H1 (cell line): ENCODE measurements at regions not wholly inside any gene's neighbourhood (a gene's known extent, or its start where the extent isn't known, plus 50 kb on each side); places are given as distances from the start of the nearest gene placed in this dataset.

ENCODE experiments used
- CTCF ChIA-PET: fragments of 300-600 bp; sonication (Branson Sonifier 250); formaldehyde crosslinking; loops from one replicate; lab custom pipeline; 2021; ENCODE audit not compliant: partially characterized antibody; lab: Charles Lee
- POLR2A ChIA-PET: fragments of 300-600 bp; sonication (Branson Sonifier 250); formaldehyde crosslinking; loops from one replicate; lab custom pipeline; 2021; ENCODE audit warnings: inconsistent platforms; ENCODE audit not compliant: partially characterized antibody; lab: Charles Lee
- DNase-seq, 2 experiments: peaks; one replicate each; pipeline versions ENCODE4 v3.0.0 to v3.0.0-alpha.2; 2010 to 2022; ENCODE audit warnings: low spot score in 2 of 2, low read depth in 1 of 2, mixed read lengths in 1 of 2
- FAIRE-seq: peaks from 2 replicates; lab custom pipeline; 2011; peaks lifted over from hg19 to GRCh38; lab: Jason Lieb, UNC
- H2AFZ ChIP-seq: 2 replicates; pipeline ENCODE4 v1.8.1; 2012; ENCODE audit warnings: low read length, inconsistent platforms
- H2AK5ac ChIP-seq: 2 replicates; pipeline ENCODE4 v1.6.1; 2013; ENCODE audit warnings: low read depth, low read length
- H2BK120ac ChIP-seq: replicated peaks from 2 replicates; pipeline ENCODE3; 2013; ENCODE audit warnings: low read depth, low read length, inconsistent platforms
- H2BK12ac ChIP-seq: 2 replicates; pipeline ENCODE4 v1.6.1; 2013; ENCODE audit warnings: low read depth, low read length
- H2BK15ac ChIP-seq: 2 replicates; pipeline ENCODE4 v1.6.1; 2013; ENCODE audit warnings: low read length
- H2BK20ac ChIP-seq: 2 replicates; pipeline ENCODE4 v1.6.1; 2013; ENCODE audit warnings: low read length
- H2BK5ac ChIP-seq: 2 replicates; pipeline ENCODE4 v1.6.1; 2013; ENCODE audit warnings: low read depth, low read length
- H3K14ac ChIP-seq: 2 replicates; pipeline ENCODE4 v1.6.1; 2013; ENCODE audit warnings: inconsistent platforms; ENCODE audit not compliant: insufficient read length
- H3K18ac ChIP-seq: 2 replicates; pipeline ENCODE4 v1.6.1; 2013; ENCODE audit warnings: low read length; ENCODE audit errors: extremely low read depth
- H3K23ac ChIP-seq: 2 replicates; pipeline ENCODE4 v1.6.1; 2013; ENCODE audit warnings: inconsistent platforms; ENCODE audit not compliant: insufficient read length
- H3K23me2 ChIP-seq: 2 replicates; pipeline ENCODE4 v1.6.1; 2013; ENCODE audit warnings: low read depth, low read length
- H3K27ac ChIP-seq: 2 replicates; pipeline ENCODE4 v1.6.1; 2011; ENCODE audit warnings: low read depth, low read length, inconsistent platforms
- H3K27me3 ChIP-seq, 4 experiments: replicated peaks in 1 of 4; 1 replicate in 1 of 4; 2 replicates in 3 of 4; pipeline versions ENCODE4 v1.6.1 to v1.8.1; 2011 to 2013; ENCODE audit warnings: low read length in 3 of 4, mild to moderate bottlenecking in 3 of 4, inconsistent platforms in 2 of 4, mixed read lengths in 2 of 4, moderate library complexity in 1 of 4; ENCODE audit not compliant: control insufficient read depth in 3 of 4, insufficient read depth in 3 of 4; ENCODE audit errors: extremely low read depth in 1 of 4
- H3K36me3 ChIP-seq, 4 experiments: 2 replicates each; pipeline versions ENCODE4 v1.6.1 to v1.8.1; 2011 to 2013; ENCODE audit warnings: mild to moderate bottlenecking in 4 of 4, low read length in 3 of 4, moderate library complexity in 2 of 4, control low read depth in 1 of 4, inconsistent platforms in 1 of 4; ENCODE audit not compliant: insufficient read depth in 4 of 4, control insufficient read depth in 2 of 4
- H3K4ac ChIP-seq: replicated peaks from 2 replicates; pipeline ENCODE3; 2013; ENCODE audit warnings: low read length, low read depth, mixed read lengths, inconsistent platforms; ENCODE audit not compliant: insufficient read length
- H3K4me1 ChIP-seq, 4 experiments: replicated peaks in 1 of 4; 1 replicate in 1 of 4; 2 replicates in 3 of 4; pipeline versions ENCODE4 v1.6.1 to v1.8.1; 2011 to 2013; ENCODE audit warnings: low read length in 3 of 4, inconsistent platforms in 2 of 4, mixed read lengths in 1 of 4; ENCODE audit not compliant: insufficient read depth in 4 of 4, control insufficient read depth in 3 of 4
- H3K4me2 ChIP-seq, 2 experiments: 2 replicates each; pipeline versions ENCODE4 v1.6.1 to v1.8.1; 2011 to 2013; ENCODE audit warnings: low read depth in 2 of 2, low read length in 2 of 2, control low read depth in 1 of 2, inconsistent platforms in 1 of 2, mild to moderate bottlenecking in 1 of 2; ENCODE audit not compliant: insufficient read depth in 1 of 2
- H3K4me3 ChIP-seq, 4 experiments: fragments of 200-600, 300-600 bp in 1 of 4; sonication (generic), shearing (Covaris generic), sonication (Bioruptor Twin) in 1 of 4; 2 replicates each; pipeline versions ENCODE4 v1.5.1 to v1.8.1; 2011 to 2016; ENCODE audit warnings: low read length in 4 of 4, low read depth in 3 of 4, control low read depth in 2 of 4, inconsistent platforms in 2 of 4, mild to moderate bottlenecking in 2 of 4, mixed read lengths in 1 of 4, moderate library complexity in 1 of 4; ENCODE audit not compliant: insufficient read depth in 2 of 4; ENCODE audit errors: extremely low read depth in 1 of 4
- H3K56ac ChIP-seq: replicated peaks from 2 replicates; pipeline ENCODE3; 2013; ENCODE audit warnings: low read depth, mild to moderate bottlenecking, mixed read lengths, low read length, inconsistent platforms; ENCODE audit not compliant: insufficient read length
- H3K79me1 ChIP-seq: 2 replicates; pipeline ENCODE4 v1.6.1; 2013; ENCODE audit warnings: low read depth, low read length, control low read depth
- H3K79me2 ChIP-seq, 2 experiments: 2 replicates each; pipeline versions ENCODE4 v1.6.1 to v1.8.1; 2012 to 2013; ENCODE audit warnings: low read length in 2 of 2, mild to moderate bottlenecking in 2 of 2, inconsistent platforms in 1 of 2; ENCODE audit not compliant: insufficient read depth in 2 of 2, control insufficient read depth in 1 of 2
- H3K9ac ChIP-seq, 4 experiments: replicated peaks in 1 of 4; 1 replicate in 1 of 4; 2 replicates in 3 of 4; pipeline versions ENCODE4 v1.6.1 to v1.8.1; 2011 to 2013; ENCODE audit warnings: low read depth in 3 of 4, low read length in 3 of 4, control low read depth in 2 of 4, mild to moderate bottlenecking in 2 of 4, moderate library complexity in 2 of 4, inconsistent platforms in 1 of 4; ENCODE audit errors: extremely low read depth in 1 of 4
- H3K9me3 ChIP-seq, 2 experiments: 2 replicates each; pipeline versions ENCODE4 v1.6.1 to v1.8.1; 2012 to 2013; ENCODE audit warnings: mild to moderate bottlenecking in 2 of 2, moderate library complexity in 2 of 2, control low read depth in 1 of 2, inconsistent platforms in 1 of 2, low read depth in 1 of 2, low read length in 1 of 2, mixed read lengths in 1 of 2; ENCODE audit not compliant: insufficient read depth in 2 of 2
- H4K20me1 ChIP-seq, 2 experiments: replicated peaks in 1 of 2; 2 replicates each; pipeline versions ENCODE3 to v1.8.1; 2011 to 2013; ENCODE audit warnings: inconsistent platforms in 2 of 2, low read length in 2 of 2, mild to moderate bottlenecking in 1 of 2; ENCODE audit not compliant: insufficient read depth in 2 of 2, control insufficient read depth in 1 of 2
- H4K5ac ChIP-seq: 2 replicates; pipeline ENCODE4 v1.6.1; 2013; ENCODE audit warnings: low read length, low read depth, mixed read lengths, inconsistent platforms; ENCODE audit not compliant: insufficient read length
- H4K8ac ChIP-seq: 2 replicates; pipeline ENCODE4 v1.8.0; 2013; ENCODE audit warnings: mild to moderate bottlenecking, moderate library complexity, low read length, inconsistent platforms; ENCODE audit not compliant: insufficient read depth; ENCODE audit errors: extremely low read depth
- H4K91ac ChIP-seq: replicated peaks from 2 replicates; pipeline ENCODE3; 2013; ENCODE audit warnings: low read length, mixed read lengths, inconsistent platforms; ENCODE audit not compliant: insufficient read length
- ATF2 ChIP-seq: IDR thresholded peaks from 2 replicates; pipeline ENCODE4 v1.6.1; 2012; ENCODE audit warnings: low read length, inconsistent platforms
- ATF3 ChIP-seq: IDR thresholded peaks from 2 replicates; pipeline ENCODE4 v1.6.1; 2011; ENCODE audit warnings: low read depth, mild to moderate bottlenecking, low read length; ENCODE audit not compliant: insufficient read depth
- HDAC6 ChIP-seq: IDR thresholded peaks from one replicate; pipeline ENCODE4 v1.7.1; 2012; ENCODE audit warnings: low read depth, mild to moderate bottlenecking, inconsistent platforms, low read length, moderate library complexity
- JUN ChIP-seq: IDR thresholded peaks from 2 replicates; pipeline ENCODE4 v1.6.1; 2011; ENCODE audit warnings: low read depth, mild to moderate bottlenecking, improper control_type of control experiment, low read length
- NANOG ChIP-seq: IDR thresholded peaks from 2 replicates; pipeline ENCODE4 v1.6.1; 2011; ENCODE audit warnings: low read length, low read depth, mild to moderate bottlenecking, inconsistent platforms; ENCODE audit not compliant: insufficient read depth, poor library complexity, severe bottlenecking
- POLR2A ChIP-seq, 2 experiments: IDR thresholded peaks; 1 replicate in 1 of 2; 2 replicates in 1 of 2; pipeline ENCODE4 v1.6.1; 2011; ENCODE audit warnings: low read depth in 2 of 2, low read length in 2 of 2, mild to moderate bottlenecking in 2 of 2; ENCODE audit errors: control extremely low read depth in 1 of 2
- TAF7 ChIP-seq: optimal IDR thresholded peaks from 2 replicates; pipeline ENCODE3; 2011; ENCODE audit warnings: low read depth, mild to moderate bottlenecking, inconsistent platforms, low read length, moderate library complexity, borderline replicate concordance
- TCF12 ChIP-seq: IDR thresholded peaks from 2 replicates; pipeline ENCODE4 v1.6.1; 2011; ENCODE audit warnings: low read depth, mild to moderate bottlenecking, low read length
- TEAD4 ChIP-seq: IDR thresholded peaks from 2 replicates; pipeline ENCODE4 v1.6.1; 2012; ENCODE audit warnings: low read depth, low read length, inconsistent platforms, mixed read lengths
- WGBS, 2 experiments: shearing (Covaris generic) in 1 of 2; methylation state at CpG; one replicate each; pipeline versions ENCODE4 v1.1.6 to v1.1.7; 2013 to 2015; ENCODE audit warnings: low lambda C conversion rate in 2 of 2, mixed read lengths in 2 of 2, inconsistent platforms in 1 of 2, low coverage in 1 of 2, missing lambda C conversion rate in 1 of 2; ENCODE audit not compliant: insufficient replicate concordance in 2 of 2, insufficient coverage in 1 of 2, insufficient read length in 1 of 2; ENCODE audit errors: extremely low coverage in 1 of 2, missing lambda C conversion rate in 1 of 2; 5-methylcytosine and 5-hydroxymethylcytosine counted together

GRCh38 chrX:40439625-40440532, 140.9 kb upstream of the ATP6AP2 start:
- ChIA-PET CTCF (no interaction called here), POLR2A (no interaction called here)
- Histone ChIP-seq H2BK20ac (no peak overlapping the region), H3K9me3 (no peaks in the 10 kb centered on the region), H3K56ac (no peak overlapping the region), H2BK120ac (no peak overlapping the region), H3K36me3 (no peaks in the 10 kb centered on the region), H2BK15ac (no peak overlapping the region), H3K27me3 (no peaks in the 10 kb centered on the region), H2AFZ (no peak overlapping the region), H3K23me2 (no peaks in the 10 kb centered on the region), H2BK12ac (no peak overlapping the region), H4K5ac (no peak overlapping the region), H3K79me2 (no peaks in the 10 kb centered on the region), H3K18ac (no peak overlapping the region), H3K4me3 (no peak overlapping the region), H3K14ac (no peak overlapping the region), H3K27ac (no peak overlapping the region), H4K91ac (no peak overlapping the region), H3K79me1 (no peaks in the 10 kb centered on the region), H3K4me1 (peaks cover 0 to 5% (median 2%) of the 10 kb centered on the region in 4 experiments; a peak in 5 of 7 replicates), H3K9ac (no peak overlapping the region), H3K23ac (no peak overlapping the region), H4K20me1 (no peaks in the 10 kb centered on the region), H2BK5ac (no peak overlapping the region), H3K4me2 (no peak overlapping the region), H3K4ac (no peak overlapping the region), H2AK5ac (no peak overlapping the region), H4K8ac (no peak overlapping the region)
- no peak for FAIRE-seq
- DNase-seq = no peak
- 94% methylated on average over 6 of the region's 9 CpGs; no CpG with 5 or more reads in 1 of the 2 experiments for WGBS, 2 experiments
- TF ChIP-seq TEAD4 (no peak), HDAC6 (no peak), TAF7 (peak; percentile 87), NANOG (no peak), TCF12 (no peak), JUN (no peak), ATF2 (no peak), ATF3 (no peak), POLR2A (IDR thresholded peaks at IDR 0.05; ENCODE audit: control extremely low read depth in 1 of 2, low read depth in 2 of 2, low read length in 2 of 2) (peak in 1 of 2 experiments; percentile 49; a peak in 1 of 3 replicates)
